ENCODE measurements at regions not wholly inside any gene's neighbourhood (a gene's known extent, or its start where the extent isn't known, plus 50 kb on each side); places are given as distances from the start of the nearest gene placed in this dataset.

- TF ChIP-seq CTCF (IDR thresholded peaks at IDR 0.05) (no peak), POLR2A (IDR thresholded peaks at IDR 0.05) (no peak)
Measured at GRCh38 chr10:106395041-106395749, 769.3 kb downstream of the SORCS1 start.
